ENCODE measurements at regions not wholly inside any gene's neighbourhood (a gene's known extent, or its start where the extent isn't known, plus 50 kb on each side); places are given as distances from the start of the nearest gene placed in this dataset.

DNA sequence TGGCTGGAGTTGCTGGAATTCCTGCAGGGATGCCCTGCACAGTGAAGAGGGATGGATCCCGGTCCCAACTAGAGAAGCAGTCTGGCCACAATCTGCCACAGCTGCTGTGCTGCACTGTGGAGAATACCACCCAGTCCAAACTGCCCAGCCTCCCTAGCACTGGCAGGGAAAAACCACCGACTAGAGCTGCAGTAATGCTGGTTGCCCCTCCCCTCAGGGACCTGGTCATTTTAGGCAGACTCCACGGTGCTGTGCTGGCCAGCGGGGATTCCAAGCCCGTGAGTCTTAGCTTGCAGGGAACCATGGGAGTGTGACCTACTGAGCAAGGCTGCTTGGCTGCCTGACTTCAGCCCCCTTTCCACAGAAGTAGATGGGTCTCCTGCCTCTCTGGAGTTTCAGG, 478.0 kb upstream of the ATP11B start:
- TF ChIP-seq EZH2 (IDR thresholded peaks at IDR 0.05; ENCODE audit: insufficient read depth, poor library complexity, severe bottlenecking), result no peak
- no peak for TF ChIP-seq EZH2phosphoT487 (IDR thresholded peaks at IDR 0.05; ENCODE audit: insufficient read depth, low read depth)

Data from GM23248 (cell line).